Astrocyte (in vitro differentiated cells and primary cell): ENCODE measurements at regions not wholly inside any gene's neighbourhood (a gene's known extent, or its start where the extent isn't known, plus 50 kb on each side); places are given as distances from the start of the nearest gene placed in this dataset.

Experiments used
- DNase-seq: peaks from one replicate; pipeline ENCODE4 v3.0.0-alpha.2; 2010; ENCODE audit warnings: low read depth
- FAIRE-seq: peaks from 2 replicates; lab custom pipeline; 2011; peaks lifted over from hg19 to GRCh38; lab: Jason Lieb, UNC
- H2AFZ ChIP-seq: 2 replicates; pipeline ENCODE4 v1.6.0; 2012; ENCODE audit warnings: low read depth, low read length, inconsistent platforms
- H3K27ac ChIP-seq: 2 replicates; pipeline ENCODE4 v1.5.1; 2011; ENCODE audit warnings: low read depth, low read length, inconsistent platforms
- H3K27me3 ChIP-seq: 2 replicates; pipeline ENCODE4 v1.6.0; 2011; ENCODE audit warnings: low read length, inconsistent platforms; ENCODE audit not compliant: insufficient read depth
- H3K36me3 ChIP-seq: 2 replicates; pipeline ENCODE4 v1.5.1; 2011; ENCODE audit warnings: low read length, inconsistent platforms; ENCODE audit not compliant: insufficient read depth
- H3K4me1 ChIP-seq: 2 replicates; pipeline ENCODE4 v1.5.1; 2011; ENCODE audit warnings: low read length, inconsistent platforms; ENCODE audit not compliant: insufficient read depth
- H3K4me2 ChIP-seq: 2 replicates; pipeline ENCODE4 v1.6.0; 2012; ENCODE audit warnings: low read length, inconsistent platforms
- H3K4me3 ChIP-seq: 2 replicates; pipeline ENCODE4 v1.5.1; 2011; ENCODE audit warnings: low read depth, mild to moderate bottlenecking, low read length, inconsistent platforms; ENCODE audit not compliant: insufficient read depth
- H3K79me2 ChIP-seq: 2 replicates; pipeline ENCODE4 v1.6.0; 2012; ENCODE audit warnings: mild to moderate bottlenecking, low read length, inconsistent platforms; ENCODE audit not compliant: insufficient read depth
- H3K9ac ChIP-seq: 2 replicates; pipeline ENCODE4 v1.6.0; 2012; ENCODE audit warnings: mild to moderate bottlenecking, low read length, inconsistent platforms
- H3K9me3 ChIP-seq: 2 replicates; pipeline ENCODE4 v1.5.1; 2012; ENCODE audit warnings: low read depth, mild to moderate bottlenecking, low read length, inconsistent platforms; ENCODE audit not compliant: insufficient read depth
- H4K20me1 ChIP-seq: 2 replicates; pipeline ENCODE4 v1.6.0; 2012; ENCODE audit warnings: low read length, inconsistent platforms; ENCODE audit not compliant: insufficient read depth
- H3K27ac Mint-ChIP-seq: one replicate; pipeline ENCODE4 v1.8.0; 2021; ENCODE audit warnings: mild to moderate bottlenecking, mixed read lengths; ENCODE audit not compliant: unreplicated experiment
- H3K27me3 Mint-ChIP-seq: one replicate; pipeline ENCODE4 v1.8.0; 2021; ENCODE audit warnings: low read depth, mixed read lengths; ENCODE audit not compliant: unreplicated experiment
- H3K36me3 Mint-ChIP-seq: one replicate; pipeline ENCODE4 v1.8.0; 2021; ENCODE audit warnings: low read depth, mixed read lengths; ENCODE audit not compliant: unreplicated experiment
- H3K4me1 Mint-ChIP-seq: one replicate; pipeline ENCODE4 v1.8.0; 2021; ENCODE audit warnings: low read depth, mixed read lengths; ENCODE audit not compliant: unreplicated experiment
- H3K4me3 Mint-ChIP-seq: one replicate; pipeline ENCODE4 v1.8.0; 2021; ENCODE audit warnings: mild to moderate bottlenecking, moderate library complexity, mixed read lengths; ENCODE audit not compliant: unreplicated experiment
- H3K9me3 Mint-ChIP-seq: one replicate; pipeline ENCODE4 v1.8.0; 2021; ENCODE audit warnings: mild to moderate bottlenecking, mixed read lengths; ENCODE audit not compliant: unreplicated experiment
- CTCF ChIP-seq: IDR thresholded peaks from 2 replicates; pipeline ENCODE4 v1.5.1; 2011; ENCODE audit warnings: low read depth, mild to moderate bottlenecking, inconsistent platforms, low read length, moderate library complexity; ENCODE audit not compliant: insufficient read depth
- EZH2 ChIP-seq: IDR thresholded peaks from 2 replicates; pipeline ENCODE4 v1.6.1; 2012; ENCODE audit warnings: mild to moderate bottlenecking, low read length, inconsistent platforms; ENCODE audit not compliant: insufficient read depth

GRCh38 chr4:41477181-41477905, 60.6 kb upstream of the LIMCH1 start:
- no peak for FAIRE-seq
- Histone ChIP-seq H3K4me3 (no peak overlapping the region), H4K20me1 (no peaks in the 10 kb centered on the region), H2AFZ (no peak overlapping the region), H3K27me3 (no peaks in the 10 kb centered on the region), H3K4me2 (no peak overlapping the region), H3K4me1 (no peaks in the 10 kb centered on the region), H3K9me3 (no peaks in the 10 kb centered on the region), H3K36me3 (no peaks in the 10 kb centered on the region), H3K79me2 (no peaks in the 10 kb centered on the region), H3K27ac (no peak overlapping the region), H3K9ac (no peak overlapping the region)
- no peak for DNase-seq
- no peak overlapping the region for H3K4me3 Mint-ChIP-seq
- no peak overlapping the region for H3K27ac Mint-ChIP-seq
- no peaks in the 10 kb centered on the region for H3K9me3 Mint-ChIP-seq
- TF ChIP-seq CTCF (no peak), EZH2 (no peak)
- H3K27me3 Mint-ChIP-seq: no peaks in the 10 kb centered on the region
- peaks cover 4% of the 10 kb centered on the region for H3K4me1 Mint-ChIP-seq
- no peaks in the 10 kb centered on the region for H3K36me3 Mint-ChIP-seq

DNA sequence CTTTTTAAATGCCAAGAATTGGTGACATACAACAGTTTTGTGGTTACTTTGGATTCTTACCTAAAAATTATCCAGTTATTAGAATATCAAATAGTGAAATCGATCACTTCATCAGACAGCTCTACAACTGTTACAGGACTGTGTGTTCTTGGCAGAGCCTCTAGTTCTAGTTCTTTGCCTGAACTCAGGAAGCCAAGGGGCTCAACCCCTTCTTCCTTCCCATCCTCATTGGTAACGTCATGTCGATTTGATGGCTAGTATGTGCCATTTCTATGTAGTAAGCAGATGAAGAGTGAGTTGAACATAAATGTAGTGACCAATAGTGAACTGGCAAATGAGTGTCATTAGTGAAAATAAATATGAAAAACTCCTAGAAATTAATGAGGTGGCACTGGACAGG, 59.4 kb upstream of the LIMCH1 start:
- peaks cover 4% of the 10 kb centered on the region for H3K4me1 Mint-ChIP-seq
- Histone ChIP-seq H2AFZ (no peak overlapping the region), H3K4me2 (no peak overlapping the region), H3K4me1 (no peaks in the 10 kb centered on the region), H3K9me3 (no peaks in the 10 kb centered on the region), H3K36me3 (no peaks in the 10 kb centered on the region), H4K20me1 (no peaks in the 10 kb centered on the region), H3K79me2 (no peaks in the 10 kb centered on the region), H3K27ac (no peak overlapping the region), H3K4me3 (no peak overlapping the region), H3K9ac (no peak overlapping the region), H3K27me3 (no peaks in the 10 kb centered on the region)
- H3K4me3 Mint-ChIP-seq: no peak overlapping the region
- TF ChIP-seq EZH2 (no peak), CTCF (no peak)
- no peak for DNase-seq
- no peaks in the 10 kb centered on the region for H3K27me3 Mint-ChIP-seq
- H3K36me3 Mint-ChIP-seq: no peaks in the 10 kb centered on the region
- H3K9me3 Mint-ChIP-seq: no peaks in the 10 kb centered on the region
- H3K27ac Mint-ChIP-seq: no peak overlapping the region
- no peak for FAIRE-seq

- H3K36me3 ChIP-seq: no peaks in the 10 kb centered on the region
- H3K4me1 Mint-ChIP-seq: no peaks in the 10 kb centered on the region
- peaks cover 6% of the 10 kb centered on the region for H3K27me3 Mint-ChIP-seq
- H3K9me3 Mint-ChIP-seq: peaks cover 2% of the 10 kb centered on the region
- FAIRE-seq: no peak
- peaks cover 2% of the 10 kb centered on the region for H3K27me3 ChIP-seq
- H3K4me3 ChIP-seq: no peak overlapping the region
- no peaks in the 10 kb centered on the region for H3K36me3 Mint-ChIP-seq
- no peak for DNase-seq
- no peak overlapping the region for H3K4me3 Mint-ChIP-seq
- no peak overlapping the region for H3K27ac Mint-ChIP-seq
- H3K4me1 ChIP-seq: no peaks in the 10 kb centered on the region
- no peak overlapping the region for H3K9ac ChIP-seq
- no peak overlapping the region for H2AFZ ChIP-seq
- TF ChIP-seq EZH2: no peak
- no peak for TF ChIP-seq CTCF
- H3K79me2 ChIP-seq: no peaks in the 10 kb centered on the region
- no peak overlapping the region for H3K4me2 ChIP-seq
- H3K27ac ChIP-seq: no peak overlapping the region
- no peaks in the 10 kb centered on the region for H3K9me3 ChIP-seq
- no peaks in the 10 kb centered on the region for H4K20me1 ChIP-seq
These were observed 57.1 kb upstream of the LIMCH1 start for GRCh38 chr4:41480896-41481311.
